ENCODE measurements at regions not wholly inside any gene's neighbourhood (a gene's known extent, or its start where the extent isn't known, plus 50 kb on each side); places are given as distances from the start of the nearest gene placed in this dataset.

DNA sequence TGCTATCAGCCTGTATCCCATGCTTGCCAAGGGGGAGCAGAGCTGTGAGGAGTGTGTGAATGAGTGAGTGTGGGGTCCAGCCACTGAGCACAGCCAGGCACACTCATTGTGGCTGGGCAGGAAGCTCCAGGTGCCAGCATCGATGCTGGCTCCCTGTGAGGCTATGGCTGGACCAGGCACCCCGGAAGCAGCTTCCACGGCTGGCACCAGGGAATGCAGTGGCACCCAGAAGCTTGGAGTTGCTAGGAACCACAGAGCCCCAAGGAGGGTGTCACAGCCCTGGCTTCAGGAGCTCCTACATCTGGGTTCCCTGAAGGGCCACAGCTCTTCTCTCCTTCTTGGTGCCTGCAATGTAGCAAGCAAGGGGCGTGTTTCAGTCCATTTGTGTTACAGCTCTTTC, 625.9 kb upstream of the RAG2 start:
- TF ChIP-seq ELK1 (IDR thresholded peaks at IDR 0.05; ENCODE audit: low read depth, low read length) (no peak), ZNF274 (IDR thresholded peaks at IDR 0.05; ENCODE audit: insufficient read depth, insufficient read length) (no peak), YY1 (IDR thresholded peaks at IDR 0.05; ENCODE audit: low read depth, low read length) (no peak), POLR2AphosphoS5 (IDR thresholded peaks at IDR 0.05; ENCODE audit: low read length) (no peak), NRF1 (conservative IDR thresholded peaks at IDR 0.05; ENCODE audit: low read depth, low read length) (no peak), E2F4 (IDR thresholded peaks at IDR 0.05; ENCODE audit: low read depth, low read length) (no peak)

Measured in GM12878 (cell line).